GM12878 (cell line): ENCODE measurements at regions not wholly inside any gene's neighbourhood (a gene's known extent, or its start where the extent isn't known, plus 50 kb on each side); places are given as distances from the start of the nearest gene placed in this dataset.

Source experiments
- POLR2A ChIP-seq: IDR thresholded peaks from 2 replicates; pipeline ENCODE4 v1.6.1; 2011; ENCODE audit warnings: low read depth, mild to moderate bottlenecking, low read length
- POLR2AphosphoS5 ChIP-seq: IDR thresholded peaks from 2 replicates; pipeline ENCODE4 v1.6.1; 2011; ENCODE audit warnings: mild to moderate bottlenecking, low read length, inconsistent platforms
- RAD21 ChIP-seq: IDR thresholded peaks from 2 replicates; pipeline ENCODE4 v1.6.1; 2011; ENCODE audit warnings: mild to moderate bottlenecking, low read depth, low read length, moderate library complexity; ENCODE audit not compliant: insufficient read depth

DNA sequence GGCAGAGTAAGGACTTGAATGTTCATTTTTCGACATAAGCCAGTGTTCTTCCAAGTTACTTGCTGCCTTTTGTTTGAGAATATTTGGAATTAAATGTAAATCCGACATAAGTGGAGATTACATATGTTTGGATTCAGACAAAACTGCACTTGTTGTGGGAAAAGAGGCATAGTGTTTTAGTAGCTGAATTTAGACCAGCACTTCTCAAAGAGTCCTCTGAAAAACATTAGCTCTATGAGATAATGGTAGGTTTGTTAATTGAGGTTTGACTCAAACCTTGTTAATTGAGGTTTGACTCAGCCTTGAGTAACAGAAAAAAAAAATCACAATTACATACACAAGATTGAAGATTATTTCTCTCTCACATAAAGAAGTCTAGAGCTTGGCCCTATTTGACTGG is 132.5 kb downstream of the NSUN3 start:
- no peak for TF ChIP-seq POLR2AphosphoS5
- TF ChIP-seq POLR2A = no peak
- no peak for TF ChIP-seq RAD21
